HCT116 (cell line): ENCODE measurements at regions not wholly inside any gene's neighbourhood (a gene's known extent, or its start where the extent isn't known, plus 50 kb on each side); places are given as distances from the start of the nearest gene placed in this dataset.

Experiments
- ATAC-seq: fragments of 200-7000 bp; cut with Tn5 transposase; 2 replicates; pipeline ENCODE4 v1.9.1; 2020; ENCODE audit warnings: mild to moderate bottlenecking, moderate library complexity
- BruUV-seq: library from RNA; stranded (reverse); fragments of 400-500 nt; replicated peaks from 2 replicates; lab custom pipeline; 2021; lab: Mats Ljungman, UMichigan
- CTCF ChIA-PET: fragments of 300-600 bp; sonication (Branson Sonifier 250); formaldehyde crosslinking; loops from one replicate; lab custom pipeline; 2021; ENCODE audit warnings: antibody characterized with exemption; lab: Charles Lee
- POLR2A ChIA-PET: fragments of 300-600, 350-600 bp; sonication (Branson Sonifier 250); formaldehyde crosslinking; loops from one replicate; lab custom pipeline; 2021; ENCODE audit warnings: antibody characterized with exemption; lab: Charles Lee
- RAD21 ChIA-PET, 2 experiments: fragments of 300-600 bp; sonication (Branson Sonifier 250); formaldehyde crosslinking; loops; one replicate each; lab custom pipeline; 2023; ENCODE audit warnings: low total read pairs in 2 of 2; ENCODE audit not compliant: uncharacterized antibody in 2 of 2, unreplicated experiment in 2 of 2, low non-redundant PET in 1 of 2; lab: Charles Lee
- DNase-seq: peaks from one replicate; pipeline ENCODE4 v3.0.0-alpha.2; 2010; ENCODE audit warnings: low read depth, low spot score
- H2AFZ ChIP-seq: fragments of 200-600 bp; shearing (Covaris generic), sonication (generic); 2 replicates; pipeline ENCODE4 v1.6.1; 2017; ENCODE audit warnings: low read depth, mixed run types, mixed read lengths, antibody characterized with exemption, low read length; ENCODE audit not compliant: poor library complexity, severe bottlenecking
- H3K27ac ChIP-seq: 2 replicates; pipeline ENCODE4 v1.5.1; 2012; ENCODE audit warnings: low read depth, low read length
- H3K27me3 ChIP-seq: fragments of 200-600 bp; sonication (generic); 2 replicates; pipeline ENCODE4 v1.6.1; 2016; ENCODE audit warnings: mixed run types, low read length, mixed read lengths; ENCODE audit not compliant: insufficient read depth
- H3K36me3 ChIP-seq, 2 experiments: fragments of 200-500 bp in 1 of 2; fragments of 200-600 bp in 1 of 2; sonication (Bioruptor generic) in 1 of 2; sonication (generic) in 1 of 2; 2 replicates each; pipeline versions ENCODE4 v1.5.1 to v1.6.1; 2014 to 2016; ENCODE audit warnings: low read length in 2 of 2, inconsistent platforms in 1 of 2, mixed read lengths in 1 of 2, mixed run types in 1 of 2; ENCODE audit not compliant: insufficient read depth in 2 of 2, control insufficient read depth in 1 of 2
- H3K4me1 ChIP-seq, 2 experiments: fragments of 200-600 bp in 1 of 2; sonication (generic) in 1 of 2; 2 replicates each; pipeline versions ENCODE4 v1.5.1 to v1.6.1; 2012 to 2017; ENCODE audit warnings: low read length in 2 of 2, inconsistent platforms in 1 of 2, mild to moderate bottlenecking in 1 of 2, mixed read lengths in 1 of 2, mixed run types in 1 of 2, moderate library complexity in 1 of 2; ENCODE audit not compliant: insufficient read depth in 2 of 2, control insufficient read depth in 1 of 2
- H3K4me2 ChIP-seq: fragments of 200-600 bp; sonication (generic); 2 replicates; pipeline ENCODE4 v1.6.1; 2017; ENCODE audit warnings: mixed run types, low read length, mixed read lengths
- H3K4me3 ChIP-seq, 2 experiments: fragments of 200-600 bp in 1 of 2; sonication (generic) in 1 of 2; replicated peaks in 1 of 2; 2 replicates each; pipeline ENCODE4 v1.5.1; 2011 to 2016; ENCODE audit warnings: low read length in 2 of 2, control low read depth in 1 of 2, low read depth in 1 of 2, mild to moderate bottlenecking in 1 of 2, mixed read lengths in 1 of 2, mixed run types in 1 of 2
- H3K79me2 ChIP-seq: fragments of 200-600 bp; sonication (generic); 2 replicates; pipeline ENCODE4 v1.6.1; 2017; ENCODE audit warnings: mild to moderate bottlenecking, mixed run types, low read length, moderate library complexity, mixed read lengths; ENCODE audit not compliant: insufficient read depth
- H3K9ac ChIP-seq: fragments of 200-600 bp; sonication (generic); 2 replicates; pipeline ENCODE4 v1.6.1; 2016; ENCODE audit warnings: low read length, mixed read lengths
- H3K9me2 ChIP-seq: fragments of 200-600 bp; sonication (generic), shearing (Covaris generic); 2 replicates; pipeline ENCODE4 v1.6.1; 2017; ENCODE audit warnings: mixed run types, mild to moderate bottlenecking, moderate library complexity; ENCODE audit not compliant: insufficient read depth
- H3K9me3 ChIP-seq, 2 experiments: fragments of 200-500 bp in 1 of 2; fragments of 200-600 bp in 1 of 2; sonication (Bioruptor generic) in 1 of 2; sonication (generic) in 1 of 2; 2 replicates each; pipeline ENCODE4 v1.6.1; 2014 to 2017; ENCODE audit warnings: low read length in 2 of 2, mixed read lengths in 2 of 2, inconsistent platforms in 1 of 2, low read depth in 1 of 2, mild to moderate bottlenecking in 1 of 2, mixed run types in 1 of 2, moderate library complexity in 1 of 2; ENCODE audit not compliant: control insufficient read depth in 1 of 2, insufficient read depth in 1 of 2
- H4K20me1 ChIP-seq: fragments of 200-600 bp; sonication (generic), shearing (Covaris generic); 2 replicates; pipeline ENCODE4 v1.6.1; 2017; ENCODE audit warnings: mixed run types, mild to moderate bottlenecking, moderate library complexity; ENCODE audit not compliant: insufficient read depth
- CEBPB ChIP-seq: IDR thresholded peaks from 2 replicates; pipeline ENCODE4 v1.6.1; 2012; ENCODE audit warnings: low read depth
- EGR1 ChIP-seq: IDR thresholded peaks from 2 replicates; pipeline ENCODE4 v1.6.1; 2012; ENCODE audit warnings: low read depth
- ELF1 ChIP-seq: IDR thresholded peaks from 2 replicates; pipeline ENCODE4 v1.6.1; 2012; ENCODE audit warnings: low read depth, borderline replicate concordance
- EZH2 ChIP-seq: fragments of 200-600 bp; sonication (generic); IDR thresholded peaks from 2 replicates; pipeline ENCODE4 v1.6.1; 2017; ENCODE audit warnings: antibody characterized with exemption, mixed run types
- EZH2phosphoT487 ChIP-seq: fragments of 200-600 bp; IDR thresholded peaks from 2 replicates; pipeline ENCODE4 v1.6.1; 2018; ENCODE audit warnings: antibody characterized with exemption, borderline replicate concordance
- JUND ChIP-seq: IDR thresholded peaks from 2 replicates; pipeline ENCODE4 v1.6.1; 2012
- RAD21 ChIP-seq: IDR thresholded peaks from 2 replicates; pipeline ENCODE4 v1.6.1; 2012; ENCODE audit warnings: low read depth, mild to moderate bottlenecking
- SP1 ChIP-seq: IDR thresholded peaks from 2 replicates; pipeline ENCODE4 v1.6.1; 2012; ENCODE audit warnings: low read depth
- SRF ChIP-seq: IDR thresholded peaks from 2 replicates; pipeline ENCODE4 v1.6.1; 2012; ENCODE audit warnings: low read depth
- TCF7L2 ChIP-seq: IDR thresholded peaks from 2 replicates; pipeline ENCODE4 v1.7.0; 2011; ENCODE audit warnings: borderline replicate concordance, inconsistent platforms; ENCODE audit not compliant: insufficient read depth, insufficient read length; ENCODE audit errors: extremely low read depth
- YY1 ChIP-seq: IDR thresholded peaks from 2 replicates; pipeline ENCODE4 v1.6.1; 2011; ENCODE audit warnings: low read length, low read depth, moderate library complexity, mild to moderate bottlenecking; ENCODE audit not compliant: insufficient replicate concordance; ENCODE audit errors: extremely low read depth
- ZNF274 ChIP-seq: fragments of 200-500 bp; sonication (Bioruptor generic); IDR thresholded peaks from 2 replicates; pipeline ENCODE4 v1.6.1; 2014; ENCODE audit warnings: mild to moderate bottlenecking, low read depth, low read length, inconsistent platforms
- intact Hi-C: fragments of 100-400 bp; cut with micrococcal nuclease; formaldehyde crosslinking; loops from 2 replicates; pipeline ENCODE4 v1.10.0; 2022
- TF ChIP-seq, protein P1 (sequence below): IDR thresholded peaks from 2 replicates; pipeline ENCODE4 v1.6.1; 2012
- TF ChIP-seq, protein P2 (sequence below): IDR thresholded peaks from 2 replicates; pipeline ENCODE4 v1.6.1; 2012; ENCODE audit warnings: low read depth
- TF ChIP-seq, protein P3 (sequence below): IDR thresholded peaks from 2 replicates; pipeline ENCODE4 v1.6.1; 2011; ENCODE audit warnings: mild to moderate bottlenecking, low read length, moderate library complexity; ENCODE audit not compliant: insufficient replicate concordance; ENCODE audit errors: extremely low read depth
- TF ChIP-seq, protein P4 (sequence below): IDR thresholded peaks from 2 replicates; pipeline ENCODE4 v1.6.1; 2012
- TF ChIP-seq, protein P5 (sequence below), 3 experiments: fragments of 200-600 bp in 1 of 3; sonication (generic) in 1 of 3; IDR thresholded peaks in 2 of 3; conservative IDR thresholded peaks in 1 of 3; 2 replicates each; pipeline ENCODE4 v1.5.1; 2012 to 2017; ENCODE audit warnings: low read depth in 2 of 3, low read length in 2 of 3, antibody characterized with exemption in 1 of 3, borderline replicate concordance in 1 of 3, control low read depth in 1 of 3, mild to moderate bottlenecking in 1 of 3, mixed read lengths in 1 of 3, mixed run types in 1 of 3, moderate library complexity in 1 of 3; ENCODE audit not compliant: insufficient read depth in 1 of 3

DNA sequence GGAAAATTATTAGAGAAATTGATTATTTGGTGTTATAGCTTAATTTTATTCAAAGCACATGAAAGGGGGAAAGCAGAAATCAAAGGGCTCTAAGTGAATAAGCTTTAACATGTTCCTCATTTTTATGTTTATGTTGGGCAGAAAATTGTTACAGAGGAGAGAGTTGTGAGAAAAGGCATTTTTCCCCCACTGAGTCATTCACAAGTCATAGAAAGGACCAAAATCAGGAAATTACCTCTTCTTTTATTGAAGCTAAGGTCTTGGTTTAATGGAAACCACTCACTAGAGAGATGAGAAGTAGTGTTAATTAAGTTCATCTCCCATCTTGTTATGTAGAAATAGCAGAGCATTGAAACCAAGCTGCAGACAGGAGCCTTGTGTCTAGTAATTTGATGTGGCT is 175.3 kb upstream of the THUMPD2 start:
- no peak overlapping the region for H3K4me3 ChIP-seq
- ChIA-PET POLR2A (no interaction called here), CTCF (no interaction called here), RAD21 (no interaction called here)
- no peak overlapping the region for H2AFZ ChIP-seq
- no peaks in the 10 kb centered on the region for H3K36me3 ChIP-seq
- no peaks in the 10 kb centered on the region for H3K4me1 ChIP-seq
- no peak overlapping the region for H3K27ac ChIP-seq
- H4K20me1 ChIP-seq: no peaks in the 10 kb centered on the region
- H3K9ac ChIP-seq: no peak overlapping the region
- H3K9me2 ChIP-seq: no peaks in the 10 kb centered on the region
- H3K27me3 ChIP-seq: peaks cover 8% of the 10 kb centered on the region; the same call in 1 of the 2 replicates
- intact Hi-C loops: no loop called here
- TF ChIP-seq, protein P1, sequence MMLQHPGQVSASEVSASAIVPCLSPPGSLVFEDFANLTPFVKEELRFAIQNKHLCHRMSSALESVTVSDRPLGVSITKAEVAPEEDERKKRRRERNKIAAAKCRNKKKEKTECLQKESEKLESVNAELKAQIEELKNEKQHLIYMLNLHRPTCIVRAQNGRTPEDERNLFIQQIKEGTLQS: no peak
- TF ChIP-seq SP1: no peak
- no peak for TF ChIP-seq RAD21
- no peak for TF ChIP-seq YY1
- TF ChIP-seq, protein P2, sequence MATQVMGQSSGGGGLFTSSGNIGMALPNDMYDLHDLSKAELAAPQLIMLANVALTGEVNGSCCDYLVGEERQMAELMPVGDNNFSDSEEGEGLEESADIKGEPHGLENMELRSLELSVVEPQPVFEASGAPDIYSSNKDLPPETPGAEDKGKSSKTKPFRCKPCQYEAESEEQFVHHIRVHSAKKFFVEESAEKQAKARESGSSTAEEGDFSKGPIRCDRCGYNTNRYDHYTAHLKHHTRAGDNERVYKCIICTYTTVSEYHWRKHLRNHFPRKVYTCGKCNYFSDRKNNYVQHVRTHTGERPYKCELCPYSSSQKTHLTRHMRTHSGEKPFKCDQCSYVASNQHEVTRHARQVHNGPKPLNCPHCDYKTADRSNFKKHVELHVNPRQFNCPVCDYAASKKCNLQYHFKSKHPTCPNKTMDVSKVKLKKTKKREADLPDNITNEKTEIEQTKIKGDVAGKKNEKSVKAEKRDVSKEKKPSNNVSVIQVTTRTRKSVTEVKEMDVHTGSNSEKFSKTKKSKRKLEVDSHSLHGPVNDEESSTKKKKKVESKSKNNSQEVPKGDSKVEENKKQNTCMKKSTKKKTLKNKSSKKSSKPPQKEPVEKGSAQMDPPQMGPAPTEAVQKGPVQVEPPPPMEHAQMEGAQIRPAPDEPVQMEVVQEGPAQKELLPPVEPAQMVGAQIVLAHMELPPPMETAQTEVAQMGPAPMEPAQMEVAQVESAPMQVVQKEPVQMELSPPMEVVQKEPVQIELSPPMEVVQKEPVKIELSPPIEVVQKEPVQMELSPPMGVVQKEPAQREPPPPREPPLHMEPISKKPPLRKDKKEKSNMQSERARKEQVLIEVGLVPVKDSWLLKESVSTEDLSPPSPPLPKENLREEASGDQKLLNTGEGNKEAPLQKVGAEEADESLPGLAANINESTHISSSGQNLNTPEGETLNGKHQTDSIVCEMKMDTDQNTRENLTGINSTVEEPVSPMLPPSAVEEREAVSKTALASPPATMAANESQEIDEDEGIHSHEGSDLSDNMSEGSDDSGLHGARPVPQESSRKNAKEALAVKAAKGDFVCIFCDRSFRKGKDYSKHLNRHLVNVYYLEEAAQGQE: no peak
- TF ChIP-seq, protein P3, sequence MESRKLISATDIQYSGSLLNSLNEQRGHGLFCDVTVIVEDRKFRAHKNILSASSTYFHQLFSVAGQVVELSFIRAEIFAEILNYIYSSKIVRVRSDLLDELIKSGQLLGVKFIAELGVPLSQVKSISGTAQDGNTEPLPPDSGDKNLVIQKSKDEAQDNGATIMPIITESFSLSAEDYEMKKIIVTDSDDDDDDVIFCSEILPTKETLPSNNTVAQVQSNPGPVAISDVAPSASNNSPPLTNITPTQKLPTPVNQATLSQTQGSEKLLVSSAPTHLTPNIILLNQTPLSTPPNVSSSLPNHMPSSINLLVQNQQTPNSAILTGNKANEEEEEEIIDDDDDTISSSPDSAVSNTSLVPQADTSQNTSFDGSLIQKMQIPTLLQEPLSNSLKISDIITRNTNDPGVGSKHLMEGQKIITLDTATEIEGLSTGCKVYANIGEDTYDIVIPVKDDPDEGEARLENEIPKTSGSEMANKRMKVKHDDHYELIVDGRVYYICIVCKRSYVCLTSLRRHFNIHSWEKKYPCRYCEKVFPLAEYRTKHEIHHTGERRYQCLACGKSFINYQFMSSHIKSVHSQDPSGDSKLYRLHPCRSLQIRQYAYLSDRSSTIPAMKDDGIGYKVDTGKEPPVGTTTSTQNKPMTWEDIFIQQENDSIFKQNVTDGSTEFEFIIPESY: no peak
- TF ChIP-seq, protein P4, sequence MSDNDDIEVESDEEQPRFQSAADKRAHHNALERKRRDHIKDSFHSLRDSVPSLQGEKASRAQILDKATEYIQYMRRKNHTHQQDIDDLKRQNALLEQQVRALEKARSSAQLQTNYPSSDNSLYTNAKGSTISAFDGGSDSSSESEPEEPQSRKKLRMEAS: no peak
- TF ChIP-seq EZH2phosphoT487: no peak
- no peak for TF ChIP-seq JUND
- no peak for TF ChIP-seq ELF1
- TF ChIP-seq TCF7L2: no peak
- no peak for TF ChIP-seq ZNF274
- TF ChIP-seq SRF: no peak
- no peak for TF ChIP-seq CEBPB
- TF ChIP-seq EZH2: no peak
- no peak for TF ChIP-seq EGR1
- TF ChIP-seq, protein P5, sequence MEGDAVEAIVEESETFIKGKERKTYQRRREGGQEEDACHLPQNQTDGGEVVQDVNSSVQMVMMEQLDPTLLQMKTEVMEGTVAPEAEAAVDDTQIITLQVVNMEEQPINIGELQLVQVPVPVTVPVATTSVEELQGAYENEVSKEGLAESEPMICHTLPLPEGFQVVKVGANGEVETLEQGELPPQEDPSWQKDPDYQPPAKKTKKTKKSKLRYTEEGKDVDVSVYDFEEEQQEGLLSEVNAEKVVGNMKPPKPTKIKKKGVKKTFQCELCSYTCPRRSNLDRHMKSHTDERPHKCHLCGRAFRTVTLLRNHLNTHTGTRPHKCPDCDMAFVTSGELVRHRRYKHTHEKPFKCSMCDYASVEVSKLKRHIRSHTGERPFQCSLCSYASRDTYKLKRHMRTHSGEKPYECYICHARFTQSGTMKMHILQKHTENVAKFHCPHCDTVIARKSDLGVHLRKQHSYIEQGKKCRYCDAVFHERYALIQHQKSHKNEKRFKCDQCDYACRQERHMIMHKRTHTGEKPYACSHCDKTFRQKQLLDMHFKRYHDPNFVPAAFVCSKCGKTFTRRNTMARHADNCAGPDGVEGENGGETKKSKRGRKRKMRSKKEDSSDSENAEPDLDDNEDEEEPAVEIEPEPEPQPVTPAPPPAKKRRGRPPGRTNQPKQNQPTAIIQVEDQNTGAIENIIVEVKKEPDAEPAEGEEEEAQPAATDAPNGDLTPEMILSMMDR (IDR thresholded peaks at IDR 0.05 in 2 of 3, conservative IDR thresholded peaks at IDR 0.05 in 1 of 3; ENCODE audit: borderline replicate concordance in 1 of 3, insufficient read depth in 1 of 3, low read depth in 2 of 3, low read length in 2 of 3): no peak
- no peak for DNase-seq
- H3K4me2 ChIP-seq: no peak overlapping the region
- ATAC-seq: no peak
- no peaks in the 10 kb centered on the region for H3K79me2 ChIP-seq
- H3K9me3 ChIP-seq: no peaks in the 10 kb centered on the region
- BruUV-seq: no TSS peak
